IMR-90 (cell line): ENCODE measurements at regions not wholly inside any gene's neighbourhood (a gene's known extent, or its start where the extent isn't known, plus 50 kb on each side); places are given as distances from the start of the nearest gene placed in this dataset.

Source experiments
- ATAC-seq: fragments of 200-7000 bp; cut with Tn5 transposase; 2 replicates; pipeline ENCODE4 v1.9.1; 2020; ENCODE audit warnings: low read depth, mild to moderate bottlenecking, moderate library complexity
- BruUV-seq: library from RNA; stranded (reverse); fragments of 400-500 nt; replicated peaks from 2 replicates; lab custom pipeline; 2021; lab: Mats Ljungman, UMichigan
- CTCF ChIA-PET: fragments of 300-600 bp; formaldehyde crosslinking; extraction: SDS; loops from one replicate; lab custom pipeline; 2021; ENCODE audit warnings: antibody characterized with exemption; lab: Yijun Ruan, JAX
- POLR2A ChIA-PET: fragments of 300-600 bp; sonication (Branson Sonifier 250); formaldehyde crosslinking; loops from one replicate; lab custom pipeline; 2022; ENCODE audit warnings: antibody characterized with exemption; ENCODE audit not compliant: unreplicated experiment; lab: Charles Lee
- DNase-seq: peaks from one replicate; pipeline ENCODE4 v3.0.0; 2013
- H2AFZ ChIP-seq: replicated peaks from 2 replicates; pipeline ENCODE3; 2013; ENCODE audit warnings: low read length, mild to moderate bottlenecking; ENCODE audit not compliant: poor library complexity
- H2AK5ac ChIP-seq: 2 replicates; pipeline ENCODE4 v1.6.1; 2013; ENCODE audit warnings: low read depth, low read length, inconsistent platforms
- H2AK9ac ChIP-seq: replicated peaks from 2 replicates; pipeline ENCODE3; 2013; ENCODE audit warnings: mild to moderate bottlenecking, low read depth, low read length, moderate library complexity; ENCODE audit not compliant: poor library complexity
- H2BK120ac ChIP-seq: 2 replicates; pipeline ENCODE4 v1.6.1; 2013; ENCODE audit warnings: low read depth, low read length, inconsistent platforms
- H2BK15ac ChIP-seq: 3 replicates; pipeline ENCODE4 v1.6.1; 2013; ENCODE audit warnings: low read depth, low read length, inconsistent platforms
- H2BK20ac ChIP-seq: 2 replicates; pipeline ENCODE4 v1.6.1; 2013; ENCODE audit warnings: low read depth, mild to moderate bottlenecking, inconsistent platforms, low read length, moderate library complexity
- H2BK5ac ChIP-seq: 2 replicates; pipeline ENCODE4 v1.6.1; 2013; ENCODE audit warnings: mild to moderate bottlenecking, low read depth, low read length, inconsistent platforms; ENCODE audit not compliant: poor library complexity, severe bottlenecking
- H3K14ac ChIP-seq: replicated peaks from 2 replicates; pipeline ENCODE4 v1.6.1; 2013; ENCODE audit warnings: low read depth, low read length, inconsistent platforms
- H3K18ac ChIP-seq: 2 replicates; pipeline ENCODE4 v1.6.1; 2013; ENCODE audit warnings: low read depth, low read length, control low read depth
- H3K23ac ChIP-seq: 2 replicates; pipeline ENCODE4 v1.6.1; 2013; ENCODE audit warnings: low read depth, low read length, inconsistent platforms
- H3K27ac ChIP-seq: 2 replicates; pipeline ENCODE4 v1.5.1; 2013; ENCODE audit warnings: mild to moderate bottlenecking, control low read depth, low read length; ENCODE audit not compliant: insufficient read depth
- H3K27me3 ChIP-seq: 2 replicates; pipeline ENCODE4 v1.6.1; 2013; ENCODE audit warnings: low read length; ENCODE audit not compliant: control insufficient read depth, insufficient read depth
- H3K36me3 ChIP-seq: 2 replicates; pipeline ENCODE4 v1.6.1; 2013; ENCODE audit warnings: low read length, mixed read lengths; ENCODE audit not compliant: control insufficient read depth, insufficient read depth
- H3K4ac ChIP-seq: 2 replicates; pipeline ENCODE4 v1.6.1; 2013; ENCODE audit warnings: low read depth, low read length, inconsistent platforms
- H3K4me1 ChIP-seq: 2 replicates; pipeline ENCODE4 v1.6.1; 2013; ENCODE audit warnings: low read length, mixed read lengths; ENCODE audit not compliant: control insufficient read depth, insufficient read depth
- H3K4me2 ChIP-seq: 2 replicates; pipeline ENCODE4 v1.6.1; 2013; ENCODE audit warnings: low read depth, mild to moderate bottlenecking, control low read depth, low read length, moderate library complexity
- H3K4me3 ChIP-seq: 2 replicates; pipeline ENCODE4 v1.5.1; 2013; ENCODE audit warnings: low read depth, mild to moderate bottlenecking, control low read depth, low read length, moderate library complexity; ENCODE audit not compliant: insufficient read depth
- H3K56ac ChIP-seq: 2 replicates; pipeline ENCODE4 v1.6.1; 2013; ENCODE audit warnings: low read length, inconsistent platforms; ENCODE audit not compliant: insufficient read depth; ENCODE audit errors: extremely low read depth
- H3K79me1 ChIP-seq, 2 experiments: 2 replicates each; pipeline ENCODE4 v1.6.1; 2013; ENCODE audit warnings: low read length in 2 of 2, inconsistent platforms in 1 of 2, low read depth in 1 of 2
- H3K9ac ChIP-seq: 2 replicates; pipeline ENCODE4 v1.6.1; 2013; ENCODE audit warnings: low read depth, low read length, control low read depth
- H3K9me1 ChIP-seq: 2 replicates; pipeline ENCODE4 v1.6.1; 2013; ENCODE audit warnings: low read length, inconsistent platforms; ENCODE audit not compliant: insufficient read depth
- H3K9me3 ChIP-seq: 2 replicates; pipeline ENCODE4 v1.6.1; 2013; ENCODE audit warnings: low read length; ENCODE audit not compliant: control insufficient read depth, insufficient read depth
- H4K20me1 ChIP-seq: 2 replicates; pipeline ENCODE4 v1.6.1; 2013; ENCODE audit warnings: low read length, inconsistent platforms; ENCODE audit not compliant: insufficient read depth
- H4K5ac ChIP-seq: 2 replicates; pipeline ENCODE4 v1.6.1; 2013; ENCODE audit warnings: mild to moderate bottlenecking, low read depth, low read length, control low read depth
- H4K8ac ChIP-seq, 2 experiments: 2 replicates each; pipeline ENCODE4 v1.6.1; 2013; ENCODE audit warnings: low read depth in 2 of 2, low read length in 2 of 2, control low read depth in 1 of 2, inconsistent platforms in 1 of 2
- H4K91ac ChIP-seq: 2 replicates; pipeline ENCODE4 v1.6.1; 2013; ENCODE audit warnings: low read depth, low read length, inconsistent platforms; ENCODE audit not compliant: insufficient read depth
- BHLHE40 ChIP-seq: fragments of 150-350 bp; IDR thresholded peaks from 2 replicates; pipeline ENCODE4 v1.6.1; 2016; ENCODE audit warnings: mild to moderate bottlenecking, low read depth, low read length
- CHD1 ChIP-seq: IDR thresholded peaks from 2 replicates; pipeline ENCODE4 v1.6.1; 2012; ENCODE audit warnings: low read depth, low read length, improper control_type of control experiment
- MAFK ChIP-seq: IDR thresholded peaks from 2 replicates; pipeline ENCODE4 v1.6.1; 2012; ENCODE audit warnings: low read depth, low read length, improper control_type of control experiment
- WGBS, 2 experiments: methylation state at CpG; one replicate each; pipeline versions ENCODE4 v1.1.5 to v1.1.7; 2013; ENCODE audit warnings: missing lambda C conversion rate in 2 of 2; ENCODE audit not compliant: insufficient read length in 1 of 2; ENCODE audit errors: extremely low coverage in 2 of 2; 5-methylcytosine and 5-hydroxymethylcytosine counted together
- dilution Hi-C: fragments of 300-500 bp; cut with HindIII; formaldehyde crosslinking; loops from one replicate; pipeline ENCODE4 v1.14.3; 2018; ENCODE audit warnings: low sequenced_read_pairs; ENCODE audit not compliant: unreplicated experiment
- in situ Hi-C: fragments of 300-500 bp; cut with MboI; formaldehyde crosslinking; loops from 3 replicates; pipeline ENCODE4 v1.14.3; 2019; ENCODE audit warnings: low sequenced_read_pairs, inconsistent platforms, mixed read lengths
- intact Hi-C: fragments of 100-400 bp; cut with micrococcal nuclease; formaldehyde crosslinking; loops from 2 replicates; pipeline ENCODE4 v1.10.0; 2022

DNA sequence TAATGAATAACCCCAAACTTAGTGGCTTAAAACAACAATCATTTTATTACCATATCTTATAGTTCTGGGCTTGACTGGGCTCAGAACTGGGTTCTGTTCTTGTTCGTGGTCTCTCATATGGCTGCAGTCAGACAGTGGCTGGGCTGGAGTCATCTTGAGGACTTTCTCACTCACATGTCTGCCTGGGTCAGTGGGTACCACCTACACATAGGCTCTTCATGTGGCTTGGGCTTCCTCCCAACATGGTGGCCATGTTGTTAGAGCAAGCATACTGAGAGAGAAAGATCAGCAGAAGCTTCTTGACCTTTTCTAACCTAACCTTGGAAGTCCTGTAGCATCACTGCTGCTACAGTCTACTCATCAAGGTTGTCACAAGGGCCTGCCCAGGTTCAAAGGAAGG is 158.6 kb upstream of the SDK2 start:
- Histone ChIP-seq H3K27me3 (no peaks in the 10 kb centered on the region), H2BK15ac (no peak overlapping the region), H4K91ac (no peak overlapping the region), H3K14ac (no peak overlapping the region), H3K4ac (no peak overlapping the region), H3K9ac (no peak overlapping the region), H3K9me3 (peaks cover 29% of the 10 kb centered on the region), H2BK120ac (no peak overlapping the region), H4K20me1 (no peaks in the 10 kb centered on the region), H4K5ac (no peak overlapping the region), H3K27ac (no peak overlapping the region), H3K36me3 (no peaks in the 10 kb centered on the region), H3K4me1 (no peaks in the 10 kb centered on the region), H3K18ac (no peak overlapping the region), H3K9me1 (no peaks in the 10 kb centered on the region), H3K79me1 (no peaks in the 10 kb centered on the region), H2AFZ (no peak overlapping the region), H2AK5ac (no peak overlapping the region), H2BK20ac (no peak overlapping the region), H3K4me3 (no peak overlapping the region), H3K56ac (no peak overlapping the region), H2BK5ac (no peak overlapping the region), H2AK9ac (no peak overlapping the region), H3K23ac (no peak overlapping the region), H4K8ac (no peak overlapping the region), H3K4me2 (no peak overlapping the region)
- no TSS peak for BruUV-seq
- intact Hi-C loops (no loop called here), in situ Hi-C loops (no loop called here), dilution Hi-C loops (no loop called here)
- ATAC-seq (no peak), DNase-seq (no peak)
- TF ChIP-seq BHLHE40, result no peak
- TF ChIP-seq MAFK, result no peak
- TF ChIP-seq CHD1, result no peak
- no CpG with 5 or more reads among the region's 1 CpG for WGBS, 2 experiments
- POLR2A ChIA-PET, result no interaction called here
- CTCF ChIA-PET, result no interaction called here
